Naive thymus-derived CD8-positive, alpha-beta T cell (primary cell): ENCODE measurements at regions not wholly inside any gene's neighbourhood (a gene's known extent, or its start where the extent isn't known, plus 50 kb on each side); places are given as distances from the start of the nearest gene placed in this dataset.

Experiments used
- ATAC-seq, 2 donors: fragments of 150-1000 bp; cut with Tn5 transposase in 1 of 2; sonication (Bioruptor Pico), chemical (Tn5 transposase) in 1 of 2; 1 replicate in 1 of 2; 2 replicates in 1 of 2; pipeline ENCODE4 v1.10.0; 2021; ENCODE audit warnings: mild to moderate bottlenecking in 2 of 2, moderate library complexity in 2 of 2
- POLR2A ChIA-PET: fragments of 350-600 bp; sonication (Branson Sonifier 250); formaldehyde crosslinking; loops from one replicate; lab custom pipeline; 2021; ENCODE audit warnings: antibody characterized with exemption; lab: Charles Lee
- DNase-seq, 10 donors: peaks; one replicate each; pipeline versions ENCODE4 v3.0.0 to v3.0.0-alpha.2; 2020 to 2022
- H3K27ac Mint-ChIP-seq, 10 donors: one replicate each; pipeline ENCODE4 v1.8.0; 2020 to 2022; ENCODE audit warnings: mild to moderate bottlenecking in 10 of 10, mixed read lengths in 10 of 10, moderate library complexity in 4 of 10, inconsistent platforms in 1 of 10
- H3K27me3 Mint-ChIP-seq, 5 donors: one replicate each; pipeline ENCODE4 v1.8.0; 2021 to 2022; ENCODE audit warnings: mixed read lengths in 5 of 5
- H3K36me3 Mint-ChIP-seq, 3 donors: one replicate each; pipeline ENCODE4 v1.8.0; 2020 to 2022; ENCODE audit warnings: mixed read lengths in 3 of 3, mild to moderate bottlenecking in 2 of 3, inconsistent platforms in 1 of 3
- H3K4me1 Mint-ChIP-seq, 4 donors: one replicate each; pipeline ENCODE4 v1.8.0; 2021 to 2022; ENCODE audit warnings: mixed read lengths in 4 of 4
- H3K4me3 Mint-ChIP-seq, 10 donors: one replicate each; pipeline ENCODE4 v1.8.0; 2020 to 2022; ENCODE audit warnings: mild to moderate bottlenecking in 10 of 10, mixed read lengths in 10 of 10, moderate library complexity in 6 of 10, inconsistent platforms in 1 of 10
- H3K9me3 Mint-ChIP-seq, 9 donors: one replicate each; pipeline ENCODE4 v1.8.0; 2020 to 2022; ENCODE audit warnings: mixed read lengths in 9 of 9, mild to moderate bottlenecking in 3 of 9, inconsistent platforms in 1 of 9, moderate library complexity in 1 of 9

DNA sequence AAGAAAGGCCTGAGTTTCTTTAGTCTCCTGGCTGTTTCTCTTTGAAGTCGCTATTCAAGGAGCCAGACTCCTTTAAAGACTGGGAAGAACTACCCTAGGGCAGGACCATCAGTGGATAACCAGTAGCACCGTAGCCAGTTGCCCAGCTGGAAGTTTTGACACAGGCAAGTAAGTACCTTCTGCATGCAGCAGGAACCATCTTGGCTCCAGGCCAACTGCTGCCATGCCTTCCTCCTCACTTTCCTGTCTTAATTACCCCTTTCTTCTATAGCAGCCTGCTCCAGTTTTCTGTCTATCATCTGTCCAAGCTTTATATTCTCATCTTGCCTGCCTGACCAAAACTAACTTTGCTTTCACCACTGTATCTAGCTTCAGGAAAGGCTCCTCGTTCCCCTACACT, 149.7 kb upstream of the SV2C start:
- POLR2A ChIA-PET, result no interaction called here
- H3K27ac Mint-ChIP-seq, result no peak overlapping the region

DNA sequence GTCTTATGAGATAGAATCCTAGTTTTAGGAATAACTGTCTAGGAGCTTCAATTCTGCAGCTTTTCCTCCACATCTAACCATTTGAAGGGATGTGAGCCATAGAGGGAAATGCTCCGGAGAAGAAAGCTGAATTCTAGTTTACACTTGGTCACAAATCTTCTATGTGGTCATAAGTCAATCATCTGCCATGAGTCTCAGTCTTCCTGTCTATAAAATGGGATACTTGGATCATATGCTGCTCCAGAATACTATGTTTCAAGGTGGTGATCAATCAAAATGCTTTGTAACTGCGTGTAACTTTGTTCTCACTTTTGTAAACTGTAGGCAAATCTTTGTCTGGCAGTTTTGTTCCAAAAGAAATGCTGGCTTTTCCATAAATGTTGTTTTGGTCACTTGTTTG, 152.0 kb upstream of the SV2C start:
- DNase-seq (no peak), ATAC-seq (no peak)
- no peaks in the 10 kb centered on the region for H3K4me1 Mint-ChIP-seq
- no peaks in the 10 kb centered on the region for H3K9me3 Mint-ChIP-seq
- POLR2A ChIA-PET, result no interaction called here
- H3K27ac Mint-ChIP-seq, result no peak overlapping the region
- no peaks in the 10 kb centered on the region for H3K36me3 Mint-ChIP-seq
- H3K4me3 Mint-ChIP-seq, result no peak overlapping the region
- peaks cover 8 to 36% (median 13%) of the 10 kb centered on the region in 5 donors for H3K27me3 Mint-ChIP-seq

More for the DNA sequence above, 149.7 kb upstream of the SV2C start:
- Mint-ChIP-seq H3K27me3 (peaks cover 11 to 42% (median 15%) of the 10 kb centered on the region in 5 donors), H3K36me3 (no peaks in the 10 kb centered on the region), H3K9me3 (no peaks in the 10 kb centered on the region), H3K4me1 (no peaks in the 10 kb centered on the region), H3K4me3 (no peak overlapping the region)
- DNase-seq (no peak), ATAC-seq (no peak)

DNA sequence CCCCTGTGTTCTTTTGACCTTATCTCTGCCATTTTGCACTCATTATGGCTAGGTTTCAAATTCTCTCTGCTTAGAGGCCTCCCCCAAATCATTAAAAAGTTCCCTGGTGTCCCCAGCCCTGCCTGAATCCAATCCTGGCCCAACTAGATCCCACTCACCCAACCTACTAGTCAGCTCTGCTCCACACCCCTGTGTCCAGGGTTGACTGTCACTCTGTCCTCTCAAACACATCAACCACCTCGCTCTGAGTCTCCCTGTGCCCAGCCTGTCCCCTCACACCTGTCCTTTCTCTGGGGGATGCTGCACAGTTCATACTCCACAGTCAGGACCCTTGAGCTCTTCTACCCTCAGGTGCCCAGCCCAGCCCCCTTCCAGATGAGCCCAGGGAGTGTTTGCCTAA, 154.2 kb upstream of the SV2C start:
- peaks cover 5 to 26% (median 13%) of the 10 kb centered on the region in 5 donors for H3K27me3 Mint-ChIP-seq

DNA sequence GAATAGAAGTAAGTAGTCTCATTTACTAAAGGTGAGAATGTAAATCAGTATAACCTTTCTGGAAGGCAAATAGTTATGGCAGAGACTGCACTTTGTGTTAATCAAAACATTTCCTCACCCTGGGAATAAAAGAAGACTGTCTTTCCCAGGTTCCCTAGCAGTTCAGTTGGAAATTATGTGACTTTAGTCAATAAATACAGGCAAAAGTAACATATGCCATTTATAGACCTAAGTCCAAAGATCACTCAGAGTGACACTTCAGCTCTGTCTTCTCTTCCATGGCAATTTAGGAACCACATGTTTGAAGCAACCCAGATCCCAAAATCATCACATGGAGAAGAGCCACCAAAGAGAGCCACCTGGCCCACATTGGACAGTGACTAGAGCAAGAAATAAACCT, 160.7 kb upstream of the SV2C start:
- H3K36me3 Mint-ChIP-seq, result no peaks in the 10 kb centered on the region
- H3K27ac Mint-ChIP-seq, result no peak overlapping the region
- no peak for ATAC-seq
- POLR2A ChIA-PET, result no interaction called here
- no peak overlapping the region for H3K4me3 Mint-ChIP-seq
- H3K27me3 Mint-ChIP-seq, result peaks cover 13 to 41% (median 18%) of the 10 kb centered on the region in 5 donors
- H3K9me3 Mint-ChIP-seq, result no peaks in the 10 kb centered on the region
- H3K4me1 Mint-ChIP-seq, result no peaks in the 10 kb centered on the region
- no peak for DNase-seq

More for the DNA sequence above, 154.2 kb upstream of the SV2C start:
- Mint-ChIP-seq H3K4me3 (no peak overlapping the region), H3K4me1 (no peaks in the 10 kb centered on the region), H3K27ac (no peak overlapping the region), H3K9me3 (no peaks in the 10 kb centered on the region), H3K36me3 (no peaks in the 10 kb centered on the region)
- POLR2A ChIA-PET, result no interaction called here
- ATAC-seq (no peak), DNase-seq (no peak)

DNA sequence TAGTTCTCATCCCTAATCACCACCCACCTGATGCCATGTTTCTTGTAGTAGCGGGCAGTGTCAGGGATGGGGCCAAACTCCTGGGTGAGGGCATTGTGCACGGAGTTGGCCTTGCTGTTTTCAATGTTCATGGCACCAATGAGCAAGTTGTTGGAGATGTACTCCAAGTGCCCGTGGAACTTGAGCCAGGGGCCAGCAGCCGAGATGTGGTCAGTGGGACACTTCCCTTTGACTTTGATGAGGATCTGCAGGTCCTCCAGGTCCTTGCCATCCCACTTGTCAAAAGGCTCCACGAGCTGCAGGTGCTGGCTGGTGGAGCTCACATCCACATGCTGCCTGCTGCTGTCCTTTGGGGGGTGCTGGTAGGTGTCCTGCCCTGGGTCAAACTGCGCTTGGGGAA, 162.2 kb upstream of the SV2C start:
- DNase-seq, result no peak
- H3K36me3 Mint-ChIP-seq, result no peaks in the 10 kb centered on the region
- H3K9me3 Mint-ChIP-seq, result peaks cover 0 to 2% (median 0%) of the 10 kb centered on the region in 9 donors
- POLR2A ChIA-PET, result no interaction called here
- H3K27me3 Mint-ChIP-seq, result peaks cover 15 to 56% (median 25%) of the 10 kb centered on the region in 5 donors
- H3K27ac Mint-ChIP-seq, result no peak overlapping the region
- H3K4me3 Mint-ChIP-seq, result no peak overlapping the region
- ATAC-seq, result no peak
- no peaks in the 10 kb centered on the region for H3K4me1 Mint-ChIP-seq

DNA sequence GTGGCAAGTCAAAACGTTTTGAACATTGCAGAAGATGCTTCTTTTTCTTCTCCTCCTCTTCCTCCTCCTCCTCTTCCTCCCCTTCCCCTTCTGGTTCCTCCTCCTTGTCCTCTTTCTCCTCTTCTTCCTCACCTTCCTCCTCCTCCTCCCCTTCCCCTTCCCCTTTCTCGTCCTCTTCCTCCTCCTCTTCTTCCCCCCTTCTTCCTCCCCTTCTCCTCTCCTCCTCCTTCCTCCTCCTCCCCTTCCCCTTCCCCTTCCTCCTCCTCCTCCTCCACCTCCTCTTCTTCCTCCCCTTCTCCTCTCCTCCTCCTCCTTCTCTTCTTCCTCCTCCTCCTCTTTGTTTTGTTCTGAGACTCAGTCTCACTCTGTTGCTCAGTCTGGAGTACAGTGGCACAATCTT, 167.0 kb upstream of the SV2C start:
- Mint-ChIP-seq H3K4me3 (no peak overlapping the region), H3K4me1 (no peaks in the 10 kb centered on the region), H3K27me3 (peaks cover 22 to 74% (median 28%) of the 10 kb centered on the region in 5 donors), H3K36me3 (no peaks in the 10 kb centered on the region), H3K27ac (no peak overlapping the region), H3K9me3 (peaks cover 0 to 2% (median 0%) of the 10 kb centered on the region in 9 donors)
- no peak for ATAC-seq
- DNase-seq, result no peak
- POLR2A ChIA-PET, result no interaction called here

DNA sequence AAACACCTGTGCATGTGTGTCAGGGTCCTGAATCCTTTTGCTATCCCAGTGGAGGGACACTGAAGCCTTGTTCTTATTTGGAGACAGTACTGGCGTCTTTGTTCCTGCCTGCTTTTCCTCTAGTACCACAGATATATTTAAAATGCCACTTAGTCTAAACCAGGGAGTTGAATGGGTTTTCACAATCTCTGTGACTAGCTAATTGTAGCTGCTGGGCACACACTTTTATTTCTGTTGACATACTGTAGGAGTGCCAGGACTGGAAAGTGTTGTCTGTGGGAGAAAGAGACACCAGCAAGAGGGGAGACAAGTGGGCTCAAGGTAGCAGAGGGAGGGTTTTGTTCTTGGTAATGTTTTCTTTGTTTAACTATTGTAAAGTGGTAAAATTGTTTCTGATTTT, 174.0 kb upstream of the SV2C start:
- ATAC-seq, result no peak
- POLR2A ChIA-PET, result no interaction called here
- no peaks in the 10 kb centered on the region for H3K9me3 Mint-ChIP-seq
- no peak for DNase-seq
- H3K4me3 Mint-ChIP-seq, result no peak overlapping the region
- H3K27ac Mint-ChIP-seq, result no peak overlapping the region
- H3K36me3 Mint-ChIP-seq, result no peaks in the 10 kb centered on the region
- H3K27me3 Mint-ChIP-seq, result peaks cover 17 to 66% (median 28%) of the 10 kb centered on the region in 5 donors
- no peaks in the 10 kb centered on the region for H3K4me1 Mint-ChIP-seq

DNA sequence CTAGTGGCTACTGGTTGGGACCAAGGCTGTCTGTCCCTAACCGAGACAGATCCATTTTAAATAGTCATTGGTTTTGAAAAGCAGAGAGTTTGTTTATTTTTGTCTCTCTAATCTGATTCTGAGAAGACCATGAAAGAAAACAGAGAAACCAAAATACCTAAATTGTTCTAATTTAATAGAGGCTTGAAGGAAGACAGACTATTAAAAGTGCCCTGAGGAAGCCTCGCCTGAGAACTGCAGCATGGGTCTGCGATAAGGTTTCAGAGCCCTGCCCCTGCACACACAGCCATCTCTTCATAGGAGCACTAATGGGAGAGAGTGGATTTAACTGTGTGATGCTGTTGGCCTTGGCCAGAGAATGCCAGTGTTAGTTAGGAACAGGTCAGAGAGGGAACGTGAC, 175.5 kb upstream of the SV2C start:
- POLR2A ChIA-PET, result no interaction called here
- Mint-ChIP-seq H3K4me1 (no peaks in the 10 kb centered on the region), H3K27me3 (peaks cover 25 to 67% (median 31%) of the 10 kb centered on the region in 5 donors), H3K9me3 (no peaks in the 10 kb centered on the region), H3K36me3 (no peaks in the 10 kb centered on the region), H3K4me3 (no peak overlapping the region), H3K27ac (no peak overlapping the region)
- ATAC-seq, result no peak
- DNase-seq, result no peak

DNA sequence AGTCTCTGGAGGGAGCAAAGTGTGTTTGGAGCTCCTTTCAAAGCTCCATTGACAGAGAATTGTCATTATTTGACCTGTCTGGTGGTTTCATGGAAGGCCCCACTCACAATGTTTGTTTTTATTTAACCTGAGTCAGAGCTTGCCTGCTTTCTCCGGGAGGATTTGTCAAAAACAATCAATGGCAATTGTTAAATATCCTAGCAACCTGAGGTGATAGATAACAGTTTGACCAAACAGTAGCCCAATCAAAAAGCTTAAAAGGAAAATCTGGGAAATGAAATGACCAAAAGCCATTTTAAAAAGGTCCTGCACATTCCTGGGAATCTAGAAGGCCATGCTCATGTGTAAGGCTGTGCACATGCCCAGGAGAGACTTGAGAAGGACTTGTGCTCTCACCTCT, 177.2 kb upstream of the POC5 start:
- H3K4me3 Mint-ChIP-seq, result no peak overlapping the region
- peaks cover 0 to 2% (median 0%) of the 10 kb centered on the region in 3 donors for H3K36me3 Mint-ChIP-seq
- H3K9me3 Mint-ChIP-seq, result peaks cover 0 to 15% (median 3%) of the 10 kb centered on the region in 9 donors
- DNase-seq (no peak), ATAC-seq (no peak)
- POLR2A ChIA-PET, result no interaction called here
- H3K27me3 Mint-ChIP-seq, result peaks cover 0 to 19% (median 3%) of the 10 kb centered on the region in 5 donors
- no peaks in the 10 kb centered on the region for H3K4me1 Mint-ChIP-seq
- H3K27ac Mint-ChIP-seq, result no peak overlapping the region

DNA sequence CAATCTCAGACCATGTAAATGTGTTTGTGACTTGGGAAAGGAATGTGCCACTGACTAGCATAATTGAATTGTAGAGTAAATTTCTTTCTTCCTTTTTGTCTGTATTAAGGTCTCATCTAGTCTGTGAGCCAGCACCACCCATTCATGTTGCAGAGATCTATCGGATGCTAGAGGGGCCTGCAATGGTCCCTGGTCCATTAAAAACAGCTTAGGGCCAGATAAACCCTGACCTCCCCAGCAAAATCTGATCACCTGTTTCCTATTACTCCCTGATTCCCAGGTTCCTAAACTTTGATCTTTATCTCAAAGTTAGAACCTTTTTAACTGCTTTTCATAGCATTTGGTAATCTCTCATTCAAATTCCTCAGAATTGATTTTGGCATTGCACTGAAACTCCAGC, 174.5 kb upstream of the POC5 start:
- H3K4me3 Mint-ChIP-seq, result no peak overlapping the region
- no peak overlapping the region for H3K27ac Mint-ChIP-seq
- peaks cover 0 to 11% (median 0%) of the 10 kb centered on the region in 9 donors for H3K9me3 Mint-ChIP-seq
- ATAC-seq (no peak), DNase-seq (no peak)
- H3K4me1 Mint-ChIP-seq, result no peaks in the 10 kb centered on the region
- H3K36me3 Mint-ChIP-seq, result peaks cover 0 to 2% (median 0%) of the 10 kb centered on the region in 3 donors
- peaks cover 0 to 10% (median 3%) of the 10 kb centered on the region in 5 donors for H3K27me3 Mint-ChIP-seq
- POLR2A ChIA-PET, result no interaction called here

DNA sequence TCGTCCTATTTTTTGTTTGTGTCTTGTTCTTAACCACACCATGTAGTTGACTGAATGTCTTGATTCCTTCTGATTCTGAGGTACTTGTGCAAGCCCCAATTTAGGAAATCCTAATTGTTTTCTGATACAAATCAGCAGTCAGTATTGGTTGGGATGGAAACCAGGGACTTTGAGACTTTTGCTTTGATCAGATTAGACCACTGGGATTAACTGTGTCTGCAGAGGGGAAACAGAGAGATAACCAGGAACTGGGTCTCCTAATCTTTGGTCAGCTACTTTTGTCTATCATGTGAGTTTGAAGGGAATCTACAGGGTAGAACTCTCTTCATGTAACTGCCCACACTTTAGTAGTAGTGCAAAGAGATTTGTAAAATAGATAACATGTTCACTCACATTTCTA, 173.8 kb upstream of the POC5 start:
- peaks cover 0 to 11% (median 0%) of the 10 kb centered on the region in 9 donors for H3K9me3 Mint-ChIP-seq
- no peak overlapping the region for H3K27ac Mint-ChIP-seq
- peaks cover 0 to 2% (median 0%) of the 10 kb centered on the region in 3 donors for H3K36me3 Mint-ChIP-seq
- POLR2A ChIA-PET, result no interaction called here
- DNase-seq (no peak), ATAC-seq (no peak)
- H3K4me3 Mint-ChIP-seq, result no peak overlapping the region
- H3K27me3 Mint-ChIP-seq, result peaks cover 0 to 10% (median 4%) of the 10 kb centered on the region in 5 donors
- no peaks in the 10 kb centered on the region for H3K4me1 Mint-ChIP-seq

DNA sequence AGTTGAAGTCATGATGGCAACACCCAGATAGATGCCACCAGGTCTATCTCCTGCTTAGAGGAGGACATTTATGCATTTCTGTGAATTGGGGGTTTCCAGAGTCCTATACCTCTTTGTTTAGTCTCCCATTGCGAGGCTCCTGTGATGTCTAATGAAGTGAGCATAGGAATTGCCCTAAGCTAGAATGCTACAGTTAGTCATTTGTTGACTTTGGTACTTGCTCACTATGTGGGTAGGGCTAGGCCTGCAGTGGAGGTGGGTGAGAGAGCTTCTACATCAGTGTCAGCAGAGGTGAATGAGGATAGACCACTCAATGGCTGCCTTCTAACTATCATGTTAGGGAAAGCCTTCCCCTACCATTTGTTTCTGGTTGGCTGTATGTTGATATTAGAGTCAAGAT, 173.3 kb upstream of the POC5 start:
- H3K4me3 Mint-ChIP-seq, result no peak overlapping the region
- H3K27ac Mint-ChIP-seq, result no peak overlapping the region
- ATAC-seq (no peak), DNase-seq (no peak)
- H3K36me3 Mint-ChIP-seq, result peaks cover 0 to 2% (median 0%) of the 10 kb centered on the region in 3 donors
- H3K4me1 Mint-ChIP-seq, result no peaks in the 10 kb centered on the region
- H3K9me3 Mint-ChIP-seq, result peaks cover 0 to 11% (median 0%) of the 10 kb centered on the region in 9 donors
- peaks cover 0 to 10% (median 4%) of the 10 kb centered on the region in 5 donors for H3K27me3 Mint-ChIP-seq
- POLR2A ChIA-PET, result no interaction called here

DNA sequence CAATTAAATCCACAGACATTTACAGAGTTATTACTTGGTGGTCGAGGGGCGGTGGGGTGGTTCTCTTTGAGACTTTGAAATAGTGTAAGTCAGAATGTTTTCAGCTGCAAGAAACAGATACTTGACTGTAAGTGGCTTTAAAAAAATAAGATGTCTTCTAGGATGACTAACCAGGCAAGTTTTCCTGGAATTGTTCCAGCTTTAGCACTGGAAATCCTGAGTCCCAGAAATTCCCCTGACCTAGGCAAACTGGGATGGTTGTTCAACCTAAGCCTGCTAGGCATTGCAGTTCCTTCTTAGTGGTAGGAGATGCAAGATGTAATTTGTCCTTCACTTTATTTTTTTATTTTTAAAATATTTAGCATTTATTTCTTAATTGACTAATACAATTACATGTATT, 169.5 kb upstream of the POC5 start:
- H3K9me3 Mint-ChIP-seq, result no peaks in the 10 kb centered on the region
- H3K27ac Mint-ChIP-seq, result no peak overlapping the region
- H3K27me3 Mint-ChIP-seq, result peaks cover 0 to 4% (median 0%) of the 10 kb centered on the region in 5 donors
- no peak overlapping the region for H3K4me3 Mint-ChIP-seq
- no peak for DNase-seq
- POLR2A ChIA-PET, result no interaction called here
- H3K4me1 Mint-ChIP-seq, result no peaks in the 10 kb centered on the region
- no peaks in the 10 kb centered on the region for H3K36me3 Mint-ChIP-seq
- ATAC-seq, result no peak

DNA sequence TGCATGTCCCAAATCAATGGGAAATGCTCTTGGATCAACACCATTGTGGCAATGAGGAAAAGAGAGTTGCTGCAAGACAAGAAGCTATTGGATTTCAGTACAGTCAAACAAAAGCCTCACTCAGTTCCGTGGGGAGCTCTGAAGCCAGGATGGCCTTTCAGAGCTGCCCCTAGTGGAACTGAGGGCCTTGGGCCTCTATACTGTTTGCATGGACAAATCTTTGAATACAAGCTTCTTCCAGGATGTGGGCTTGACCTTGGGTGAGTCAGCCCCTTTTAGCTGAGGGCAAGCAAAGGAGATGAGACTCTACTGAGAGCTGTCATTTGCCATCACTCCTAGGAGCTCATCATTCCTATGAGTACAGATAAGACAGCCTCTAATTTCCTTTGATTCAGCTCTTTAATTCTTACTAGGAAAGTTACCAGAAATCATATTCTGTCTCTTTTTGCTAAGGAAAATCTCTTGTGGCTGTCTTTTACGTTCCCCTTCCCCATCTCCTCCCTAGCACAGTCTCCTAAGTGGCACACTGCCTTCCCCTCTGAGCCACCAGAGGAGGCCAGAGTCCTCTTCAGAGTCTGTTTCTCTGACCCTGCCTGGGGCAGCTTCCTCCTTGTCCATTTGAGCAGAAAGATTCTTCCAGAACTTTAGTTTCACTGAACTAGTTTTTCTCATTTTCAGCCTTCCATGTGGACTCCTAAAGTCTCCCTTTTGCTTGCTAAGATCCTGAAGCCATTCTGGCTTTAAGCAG, 168.8 kb upstream of the POC5 start:
- H3K36me3 Mint-ChIP-seq, result no peaks in the 10 kb centered on the region
- H3K9me3 Mint-ChIP-seq, result peaks cover 0 to 2% (median 0%) of the 10 kb centered on the region in 9 donors
- no peaks in the 10 kb centered on the region for H3K4me1 Mint-ChIP-seq
- no peak for ATAC-seq
- H3K4me3 Mint-ChIP-seq, result no peak overlapping the region
- H3K27ac Mint-ChIP-seq, result no peak overlapping the region
- DNase-seq, result no peak
- peaks cover 0 to 4% (median 0%) of the 10 kb centered on the region in 5 donors for H3K27me3 Mint-ChIP-seq
- POLR2A ChIA-PET, result no interaction called here
